Muscle of leg (tissue), 3 donors: ENCODE measurements at regions not wholly inside any gene's neighbourhood (a gene's known extent, or its start where the extent isn't known, plus 50 kb on each side); places are given as distances from the start of the nearest gene placed in this dataset.

Source experiments
- DNase-seq: peaks from one replicate; pipeline ENCODE4 v3.0.0; 2013
- H3K27ac ChIP-seq: one replicate; pipeline ENCODE4 v1.5.1; 2013; ENCODE audit warnings: mild to moderate bottlenecking, low read length, control low read depth
- H3K27me3 ChIP-seq: one replicate; pipeline ENCODE4 v1.6.1; 2013; ENCODE audit warnings: low read length; ENCODE audit not compliant: control insufficient read depth, insufficient read depth
- H3K36me3 ChIP-seq: one replicate; pipeline ENCODE4 v1.6.1; 2013; ENCODE audit warnings: low read length; ENCODE audit not compliant: control insufficient read depth, insufficient read depth
- H3K4me1 ChIP-seq: one replicate; pipeline ENCODE4 v1.6.1; 2013; ENCODE audit warnings: low read length; ENCODE audit not compliant: control insufficient read depth, insufficient read depth
- H3K4me3 ChIP-seq: one replicate; pipeline ENCODE4 v1.5.1; 2013; ENCODE audit warnings: low read length, control low read depth
- H3K9me3 ChIP-seq: replicated peaks from 2 replicates; pipeline ENCODE4 v1.6.1; 2013; ENCODE audit warnings: low read depth, low read length; ENCODE audit not compliant: control insufficient read depth
- WGBS: methylation state at CpG from one replicate; pipeline ENCODE4 v1.1.5; 2013; ENCODE audit warnings: missing lambda C conversion rate; ENCODE audit not compliant: insufficient coverage; 5-methylcytosine and 5-hydroxymethylcytosine counted together

DNA sequence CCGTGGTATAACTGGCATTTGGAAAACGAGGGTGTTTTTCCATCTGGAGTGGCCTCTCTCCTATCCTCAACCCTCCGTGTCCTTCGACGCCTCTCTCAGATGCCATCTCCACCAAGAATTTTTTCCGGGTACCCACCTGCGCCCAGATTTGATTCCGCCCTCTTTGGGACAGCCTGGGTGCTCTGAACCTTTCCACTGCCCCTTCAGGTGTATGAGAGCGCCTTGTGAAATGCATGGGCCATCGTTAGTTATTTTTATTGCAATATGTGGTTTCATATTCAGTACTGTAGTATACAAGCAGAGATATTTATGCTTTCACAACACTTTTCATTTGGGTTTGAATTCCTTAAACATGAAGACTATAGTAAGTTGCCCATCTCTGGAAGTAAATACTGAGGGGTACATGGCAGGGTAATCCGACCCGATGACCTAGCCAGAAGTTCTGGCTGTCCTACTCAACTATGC, 78.2 kb upstream of the IFNE start:
- no peaks in the 10 kb centered on the region for H3K36me3 ChIP-seq
- peaks cover 9% of the 10 kb centered on the region for H3K4me1 ChIP-seq
- DNase-seq: no peak
- H3K4me3 ChIP-seq: no peak overlapping the region
- peaks cover 28% of the 10 kb centered on the region for H3K27me3 ChIP-seq
- H3K27ac ChIP-seq: no peak overlapping the region
- no peaks in the 10 kb centered on the region for H3K9me3 ChIP-seq
- WGBS: 10% methylated on average over 8 of the region's 12 CpGs

DNA sequence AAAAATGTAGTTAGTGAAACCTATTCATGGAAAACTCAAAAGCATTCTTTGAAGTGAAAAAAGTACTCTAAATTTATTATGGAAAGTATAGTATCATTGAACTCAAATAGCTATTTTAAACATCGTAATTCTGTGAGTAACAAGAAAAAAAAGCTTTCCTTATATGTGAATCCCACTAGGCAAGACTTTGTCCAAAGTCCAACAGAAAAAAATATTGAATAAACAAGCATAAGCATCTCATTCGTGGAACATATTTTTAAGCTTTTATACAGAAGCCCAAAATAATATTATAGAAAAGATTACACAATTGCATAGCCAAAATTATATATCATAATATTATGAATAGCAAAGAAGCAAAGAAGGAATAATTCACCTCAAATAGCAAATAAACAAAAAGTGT, 79.4 kb upstream of the IFNE start:
- no CpG with 5 or more reads among the region's 2 CpGs for WGBS
- Histone ChIP-seq H3K36me3 (no peaks in the 10 kb centered on the region), H3K4me3 (no peak overlapping the region), H3K27ac (no peak overlapping the region), H3K9me3 (no peaks in the 10 kb centered on the region), H3K4me1 (peaks cover 9% of the 10 kb centered on the region), H3K27me3 (peaks cover 24% of the 10 kb centered on the region)
- no peak for DNase-seq

DNA sequence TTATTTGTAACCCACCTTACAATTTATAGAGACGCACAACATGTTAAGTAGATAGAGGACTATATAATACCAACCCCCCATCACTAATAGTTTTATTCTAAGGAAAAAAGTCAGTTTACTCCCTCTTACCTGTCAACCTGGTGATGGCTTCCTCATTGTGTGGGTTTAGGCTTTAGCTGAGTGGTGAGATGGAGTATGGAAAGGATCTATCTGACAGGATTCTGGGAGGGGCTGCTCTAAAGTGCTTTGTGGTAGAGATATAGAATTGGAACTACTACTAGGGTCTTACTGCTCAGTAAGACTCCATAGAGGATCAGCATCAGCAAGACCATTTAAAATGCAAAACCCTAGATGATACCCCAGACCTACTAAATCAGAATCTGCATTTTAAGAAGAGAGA, 82.1 kb upstream of the IFNE start:
- no peak overlapping the region for H3K27ac ChIP-seq
- DNase-seq: no peak
- H3K4me3 ChIP-seq: no peak overlapping the region
- peaks cover 7% of the 10 kb centered on the region for H3K4me1 ChIP-seq
- peaks cover 15% of the 10 kb centered on the region for H3K27me3 ChIP-seq
- WGBS: no CpG with 5 or more reads among the region's 1 CpG
- H3K36me3 ChIP-seq: no peaks in the 10 kb centered on the region
- no peaks in the 10 kb centered on the region for H3K9me3 ChIP-seq

DNA sequence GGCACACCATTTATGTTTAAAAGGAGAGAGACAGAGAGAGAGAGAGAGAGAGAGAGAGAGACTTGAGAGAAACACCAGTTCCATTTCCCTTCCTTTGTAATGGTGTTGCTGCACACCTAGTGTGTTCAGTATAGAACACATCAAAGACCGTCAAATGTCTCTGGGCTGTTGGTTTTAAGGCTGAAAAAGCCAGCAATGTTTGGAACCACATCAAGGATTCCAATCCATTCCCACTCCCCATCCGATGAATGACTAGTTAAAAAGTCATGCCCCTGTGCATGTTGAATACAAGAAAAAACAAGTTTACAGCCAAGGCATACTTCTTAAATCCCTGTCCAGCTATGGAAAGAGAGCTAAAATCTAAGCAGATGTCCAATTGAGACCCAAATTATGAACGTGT, 83.0 kb upstream of the IFNE start:
- Histone ChIP-seq H3K4me3 (no peak overlapping the region), H3K27me3 (peaks cover 6% of the 10 kb centered on the region), H3K4me1 (peaks cover under 1% of the 10 kb centered on the region), H3K27ac (no peak overlapping the region), H3K9me3 (no peaks in the 10 kb centered on the region), H3K36me3 (no peaks in the 10 kb centered on the region)
- no CpG with 5 or more reads among the region's 3 CpGs for WGBS
- DNase-seq: no peak

DNA sequence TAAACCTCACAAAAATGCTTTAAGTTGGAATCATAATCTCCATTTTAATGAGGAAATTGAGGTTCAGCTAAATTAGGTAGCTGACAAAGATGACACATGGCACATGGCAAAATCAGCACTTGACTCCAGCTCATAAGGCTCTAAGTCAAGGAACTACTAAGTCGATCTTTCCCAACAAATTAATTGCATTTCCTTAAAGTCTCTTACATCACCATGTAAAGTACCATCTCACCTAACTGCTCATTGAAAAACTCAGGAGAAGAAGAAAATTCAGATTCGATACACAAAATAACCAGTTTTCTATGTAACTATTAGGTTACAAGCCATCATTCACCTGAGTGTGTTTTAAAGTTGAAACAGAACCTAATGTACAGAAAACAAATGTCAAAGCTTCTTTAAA, 85.8 kb upstream of the IFNE start:
- no peak for DNase-seq
- Histone ChIP-seq H3K9me3 (no peaks in the 10 kb centered on the region), H3K4me3 (no peak overlapping the region), H3K4me1 (no peaks in the 10 kb centered on the region), H3K27me3 (no peaks in the 10 kb centered on the region), H3K27ac (no peak overlapping the region), H3K36me3 (no peaks in the 10 kb centered on the region)
- no CpG with 5 or more reads among the region's 2 CpGs for WGBS

DNA sequence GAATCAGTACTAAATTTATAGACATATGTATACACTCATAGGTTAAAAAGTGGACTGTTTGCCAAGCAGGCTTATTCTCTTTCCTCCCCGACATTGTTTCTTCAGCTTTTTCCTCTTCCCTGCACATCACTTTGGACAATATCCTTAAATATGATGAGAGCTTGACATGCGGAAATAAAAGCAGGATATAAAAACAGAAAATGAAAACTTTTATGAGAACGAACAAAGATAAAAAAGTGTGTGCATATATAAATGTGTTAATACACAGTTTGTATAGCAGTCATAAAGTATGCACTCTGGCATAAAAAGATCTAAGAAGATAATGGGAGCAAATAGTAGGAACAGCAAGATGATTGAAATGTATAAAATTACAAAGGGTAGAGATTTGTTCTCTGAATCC, 86.4 kb upstream of the IFNE start:
- DNase-seq: no peak
- Histone ChIP-seq H3K9me3 (no peaks in the 10 kb centered on the region), H3K36me3 (no peaks in the 10 kb centered on the region), H3K27me3 (no peaks in the 10 kb centered on the region), H3K27ac (no peak overlapping the region), H3K4me3 (no peak overlapping the region), H3K4me1 (no peaks in the 10 kb centered on the region)
- WGBS: no CpG with 5 or more reads among the region's 3 CpGs

DNA sequence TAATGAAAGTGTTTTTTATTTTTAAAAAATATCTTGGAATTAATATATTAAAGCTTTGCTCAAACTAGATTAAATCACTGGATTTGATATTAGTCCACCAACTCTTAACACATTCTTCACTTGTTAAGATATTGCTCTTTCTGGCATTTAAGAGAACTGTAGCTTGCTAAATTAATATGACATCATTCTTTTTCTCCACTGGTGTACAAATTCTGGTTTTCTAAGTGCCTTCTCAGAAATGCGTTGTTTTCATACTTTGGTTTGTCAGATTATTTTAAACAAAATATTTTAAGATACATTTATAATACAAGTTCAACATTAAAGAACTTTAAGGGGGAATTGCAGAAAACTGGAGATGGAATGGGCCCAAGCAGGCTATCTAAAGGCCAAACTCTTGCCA, 87.6 kb upstream of the IFNE start:
- H3K36me3 ChIP-seq: no peaks in the 10 kb centered on the region
- WGBS: no CpG with 5 or more reads among the region's 1 CpG
- DNase-seq: no peak
- no peaks in the 10 kb centered on the region for H3K27me3 ChIP-seq
- H3K27ac ChIP-seq: no peak overlapping the region
- no peaks in the 10 kb centered on the region for H3K4me1 ChIP-seq
- no peaks in the 10 kb centered on the region for H3K9me3 ChIP-seq
- H3K4me3 ChIP-seq: no peak overlapping the region

DNA sequence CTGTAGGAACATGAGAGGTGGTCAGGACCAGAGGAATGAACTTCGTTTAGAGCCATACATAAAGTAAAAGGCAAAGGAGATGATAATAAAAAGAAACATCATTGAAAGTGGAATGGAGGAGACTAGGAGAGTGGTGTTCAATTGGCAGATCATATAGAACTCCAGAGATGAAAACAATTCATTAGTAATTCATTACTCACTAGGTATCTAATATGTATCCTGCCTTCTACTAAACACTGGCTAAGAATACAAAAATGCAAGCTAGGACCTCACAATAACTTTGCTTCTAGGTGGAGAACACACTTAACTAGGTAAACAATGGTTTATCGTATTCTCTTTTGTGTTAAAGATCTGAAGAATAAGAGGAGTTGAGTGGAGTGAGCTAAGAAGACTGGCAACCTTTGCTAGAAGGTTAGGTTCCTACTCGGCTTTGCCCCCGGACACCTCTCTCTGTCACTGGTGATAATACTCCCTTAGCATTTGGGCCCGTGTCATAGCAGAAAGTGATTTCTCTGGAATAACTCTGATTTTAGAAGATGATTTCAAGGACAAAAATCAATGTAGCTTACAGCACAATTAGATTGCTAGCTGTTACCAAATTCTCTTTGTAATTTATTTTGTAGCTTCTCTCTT, 88.6 kb upstream of the IFNE start:
- no peaks in the 10 kb centered on the region for H3K9me3 ChIP-seq
- no CpG with 5 or more reads among the region's 5 CpGs for WGBS
- H3K27ac ChIP-seq: no peak overlapping the region
- DNase-seq: no peak
- H3K36me3 ChIP-seq: no peaks in the 10 kb centered on the region
- H3K27me3 ChIP-seq: no peaks in the 10 kb centered on the region
- H3K4me1 ChIP-seq: no peaks in the 10 kb centered on the region
- H3K4me3 ChIP-seq: no peak overlapping the region

DNA sequence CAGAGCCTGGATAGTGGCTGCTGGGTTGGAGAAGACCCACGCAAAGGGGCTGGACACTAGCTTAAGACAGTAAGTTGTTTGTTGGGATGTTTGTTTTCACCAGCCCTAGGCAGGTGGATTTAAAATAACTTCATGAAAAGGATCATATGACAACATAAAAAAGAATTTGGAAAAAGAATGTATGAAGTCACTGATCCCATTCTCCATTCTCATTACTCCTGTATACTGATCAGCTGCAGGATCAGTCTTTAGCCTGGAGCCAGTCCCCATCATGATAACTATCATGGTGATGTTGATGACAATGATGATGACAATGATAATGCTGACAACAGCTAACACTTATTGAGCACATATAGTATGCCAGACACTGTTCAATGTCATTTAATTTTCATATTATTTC, 92.1 kb upstream of the IFNE start:
- H3K4me1 ChIP-seq: no peaks in the 10 kb centered on the region
- no CpG with 5 or more reads among the region's 1 CpG for WGBS

DNA sequence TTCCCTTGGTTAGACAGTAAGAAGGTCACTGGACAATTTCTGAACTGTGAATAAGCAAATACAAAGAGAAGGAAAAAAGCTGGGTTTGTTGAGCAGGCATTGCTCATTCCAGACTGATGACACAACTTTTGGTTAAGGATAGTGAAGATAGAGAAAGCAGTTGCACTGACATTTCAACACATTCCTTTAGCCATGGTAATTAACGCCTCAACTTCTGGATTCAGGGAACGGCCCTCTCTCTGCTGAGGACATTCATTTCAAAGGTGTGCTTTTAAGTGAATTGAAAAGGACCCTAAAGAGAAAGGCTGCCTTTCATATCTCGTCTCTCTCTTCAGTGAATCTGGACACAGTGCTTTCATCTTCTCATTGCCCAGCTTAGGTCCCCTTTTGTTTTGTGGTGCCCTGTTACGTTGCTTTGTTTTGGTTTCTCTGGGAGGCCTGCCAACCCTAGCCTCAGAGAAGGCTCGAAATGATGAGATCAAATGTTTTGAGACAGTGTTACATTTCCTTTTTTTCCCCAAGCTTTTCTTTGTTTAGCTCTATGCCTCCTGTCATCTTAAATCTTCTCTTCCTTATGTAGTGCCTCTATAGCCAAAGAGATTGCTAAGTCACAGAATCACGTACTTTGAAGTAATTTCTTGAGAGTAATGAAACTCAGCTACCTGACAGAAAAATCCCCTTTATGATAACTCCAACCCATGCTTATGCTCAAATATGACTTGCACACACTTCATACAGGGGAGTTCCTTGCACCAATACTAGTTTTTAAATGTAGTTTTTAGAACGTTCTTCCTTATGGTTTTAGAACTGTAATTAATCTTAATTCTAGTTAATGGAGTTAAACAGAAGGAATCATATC, 94.4 kb upstream of the IFNE start:
- DNase-seq: no peak
- Histone ChIP-seq H3K9me3 (no peaks in the 10 kb centered on the region), H3K4me3 (no peak overlapping the region), H3K36me3 (no peaks in the 10 kb centered on the region), H3K27ac (no peak overlapping the region), H3K27me3 (no peaks in the 10 kb centered on the region), H3K4me1 (no peaks in the 10 kb centered on the region)
- WGBS: 30% methylated on average over 2 of the region's 7 CpGs

More for the DNA sequence above, 92.1 kb upstream of the IFNE start:
- no peak for DNase-seq
- Histone ChIP-seq H3K27me3 (no peaks in the 10 kb centered on the region), H3K4me3 (no peak overlapping the region), H3K36me3 (no peaks in the 10 kb centered on the region), H3K9me3 (no peaks in the 10 kb centered on the region), H3K27ac (no peak overlapping the region)
